GM21717 (cell line): ENCODE measurements at regions not wholly inside any gene's neighbourhood (a gene's known extent, or its start where the extent isn't known, plus 50 kb on each side); places are given as distances from the start of the nearest gene placed in this dataset.
"Not testable (repeated sequence)": the region's sequence is repeated elsewhere in the genome, so short reads cannot be mapped to it uniquely, and the experiment has no call there.

ENCODE experiments used
- ATAC-seq: cut with Tn5 transposase; IDR thresholded peaks from one replicate; pipeline ENCODE4 v1.9.1; 2021; ENCODE audit warnings: mild to moderate bottlenecking, moderate library complexity; ENCODE audit not compliant: unreplicated experiment

- no peak for ATAC-seq
Observed at GRCh38 chr13:42373048-42373812, 101.3 kb downstream of the AKAP11 start.

DNA sequence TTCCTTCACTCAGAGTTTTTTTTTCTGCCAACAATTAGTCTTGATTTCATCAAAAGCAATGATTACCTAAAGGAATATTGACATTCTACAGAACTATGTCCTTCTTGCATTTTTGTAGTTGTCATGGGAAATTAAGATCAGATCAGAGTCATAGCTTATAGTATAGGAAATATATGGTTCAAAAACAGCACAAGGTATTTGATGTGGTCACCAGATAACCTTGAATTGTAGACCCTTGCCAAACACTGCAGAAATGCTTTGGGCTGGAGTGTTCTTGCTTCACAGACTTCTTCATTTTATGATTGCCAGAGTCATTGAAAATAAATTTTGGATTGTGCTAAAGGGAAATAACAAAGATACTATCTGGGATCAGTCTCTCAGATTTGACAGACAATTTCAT, 103.7 kb downstream of the AKAP11 start:
- no peak for ATAC-seq

DNA sequence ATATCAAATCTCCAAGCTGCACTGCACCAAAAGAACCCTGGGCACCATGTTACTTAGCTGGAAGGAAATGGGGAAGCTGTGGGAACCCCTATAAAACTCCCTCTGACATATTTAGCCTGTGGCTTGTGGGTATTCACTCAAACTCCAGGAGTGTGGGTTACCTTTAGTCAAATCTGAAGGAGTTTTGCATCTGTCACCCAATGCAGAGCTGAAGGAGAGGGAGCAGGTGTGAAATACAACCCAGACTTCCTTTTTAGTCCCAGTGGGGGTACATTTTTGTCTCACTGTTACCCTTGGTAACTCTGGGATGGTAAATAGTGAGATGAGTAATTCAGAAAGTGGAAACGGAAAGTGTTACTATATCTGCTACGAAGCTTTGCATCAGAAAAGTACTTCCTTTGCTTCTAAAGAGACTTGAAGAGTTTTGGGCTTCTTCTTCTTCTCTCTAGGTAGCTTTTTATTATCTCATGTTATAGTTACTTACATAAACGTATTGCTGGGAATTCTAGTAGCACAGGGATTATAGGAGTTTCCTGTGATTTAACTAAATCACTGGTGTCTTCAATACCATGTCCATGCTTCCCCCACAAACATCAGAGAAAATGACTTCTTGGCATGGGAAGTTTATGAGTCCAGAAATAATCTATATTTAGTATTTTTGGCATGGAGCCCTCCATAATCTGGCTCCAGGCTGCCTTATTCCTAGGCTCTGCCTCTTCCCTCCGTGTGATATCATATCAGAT, 105.9 kb downstream of the AKAP11 start:
- ATAC-seq = peak; percentile 80

DNA sequence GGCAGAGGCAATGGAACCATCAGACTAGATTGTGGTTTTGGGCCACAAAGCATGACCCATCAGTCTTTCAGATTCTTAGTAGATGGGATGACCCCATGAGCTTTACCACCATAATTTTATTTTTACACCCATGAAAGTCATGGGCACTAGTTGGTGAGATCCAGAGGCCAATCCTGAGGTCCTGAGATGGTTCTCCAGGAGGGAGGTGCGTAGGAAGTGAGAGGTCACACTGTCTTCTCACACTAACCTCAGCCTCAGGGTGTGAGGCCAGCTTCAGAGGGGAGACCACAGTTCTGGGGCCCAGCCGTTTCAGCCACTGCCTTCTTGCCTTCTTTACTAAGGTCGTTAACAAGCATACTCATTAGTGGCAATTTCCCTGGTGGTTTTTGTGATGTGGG, 106.4 kb downstream of the AKAP11 start:
- ATAC-seq = peak; percentile 13

GRCh38 chr13:42379241-42379640, 107.3 kb downstream of the AKAP11 start:
- no peak for ATAC-seq

DNA sequence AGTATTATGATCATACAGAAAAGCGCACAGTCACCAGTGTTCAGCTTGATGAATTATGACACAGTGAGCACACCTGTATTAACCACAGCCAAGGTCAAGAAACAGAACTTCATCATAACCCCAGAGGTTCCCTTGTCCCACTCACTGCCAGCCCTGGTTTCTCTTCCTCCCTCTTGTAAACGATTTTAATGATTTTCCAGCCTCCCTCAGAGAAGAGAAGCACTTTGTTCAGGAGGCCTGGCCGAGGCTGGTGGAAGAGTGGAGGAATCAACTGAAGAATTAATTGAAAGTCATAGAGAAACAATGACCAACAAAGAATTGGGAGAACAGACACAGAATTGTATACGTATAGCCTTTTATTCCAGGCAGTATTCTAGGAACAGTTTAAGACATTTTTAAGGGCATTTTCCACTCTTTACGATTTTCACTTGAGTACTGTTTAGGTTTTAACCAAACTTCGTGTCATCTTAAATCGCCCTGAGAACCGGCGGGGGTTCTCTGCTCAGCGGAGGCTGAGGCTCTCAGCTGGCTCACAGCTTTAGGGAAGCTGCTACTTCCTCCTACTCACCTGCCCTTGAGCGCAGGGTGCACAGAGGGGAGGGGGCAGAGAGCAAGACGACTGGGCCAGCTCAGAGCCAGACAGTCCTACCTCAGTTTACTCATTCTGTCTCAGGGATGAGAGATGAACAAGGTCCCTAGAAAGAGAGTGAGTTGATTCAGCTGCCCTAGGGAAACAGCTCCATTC, 108.6 kb downstream of the AKAP11 start:
- peak; percentile 51 for ATAC-seq

DNA sequence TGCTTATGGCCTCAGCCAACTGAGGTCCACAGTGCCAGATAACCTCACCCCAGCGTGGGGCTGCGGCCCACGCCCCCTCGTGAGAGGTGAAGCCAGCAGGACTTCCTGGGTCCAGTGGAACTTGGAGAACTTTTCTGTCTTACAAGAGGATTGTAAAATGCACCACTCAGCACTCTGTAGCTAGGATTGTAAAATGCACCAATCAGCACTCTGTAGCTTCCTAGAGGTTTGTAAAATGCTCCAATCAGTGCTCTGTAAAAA, 109.1 kb downstream of the AKAP11 start:
- no peak for ATAC-seq

DNA sequence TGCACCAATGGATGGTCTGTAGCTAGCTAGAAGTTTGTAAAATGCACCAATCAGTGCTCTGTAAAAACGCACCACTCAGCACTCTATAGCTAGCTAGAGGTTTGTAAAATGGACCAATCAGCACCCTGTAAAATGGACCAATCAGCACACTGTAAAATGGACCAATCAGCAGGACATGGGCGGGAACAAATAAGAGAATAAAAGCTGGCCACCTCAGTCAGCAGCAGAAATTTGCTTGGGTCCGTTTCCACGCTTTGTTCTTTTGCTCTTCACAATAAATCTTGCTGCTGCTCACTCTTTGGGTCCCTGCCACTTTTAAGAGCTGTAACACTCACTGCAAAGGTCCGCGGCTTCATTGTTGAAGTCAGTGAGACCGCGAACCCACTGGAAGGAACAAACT, 109.5 kb downstream of the AKAP11 start:
- not testable (repeated sequence) for ATAC-seq

GRCh38 chr13:42383025-42383424, 111.1 kb downstream of the AKAP11 start:
- ATAC-seq = no peak

GRCh38 chr13:42384265-42384664, 112.3 kb downstream of the AKAP11 start:
- no peak for ATAC-seq

- no peak for ATAC-seq
Observed at GRCh38 chr13:42388326-42388725, 116.4 kb downstream of the AKAP11 start.

- no peak for ATAC-seq
Observed at GRCh38 chr13:42389041-42389440, 117.1 kb downstream of the AKAP11 start.

DNA sequence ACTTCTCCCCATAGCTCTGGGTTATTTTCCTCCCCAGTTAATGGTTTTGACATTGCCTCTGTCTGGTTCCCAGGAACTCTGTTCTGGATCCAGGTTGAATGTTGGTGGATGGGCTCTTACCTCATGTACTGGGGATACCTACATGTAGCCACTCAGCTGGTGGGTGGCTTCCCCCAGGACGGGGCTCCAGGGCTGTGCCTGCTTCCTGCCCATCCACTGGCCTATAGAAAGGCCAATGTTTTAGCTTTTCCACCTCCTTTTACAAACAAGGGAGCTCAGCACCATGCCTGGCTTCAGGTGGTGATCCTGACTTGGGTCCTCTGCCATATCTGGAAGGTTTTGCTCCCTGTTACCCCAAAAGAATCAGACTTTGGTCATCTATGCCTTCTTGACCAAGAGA, 120.2 kb downstream of the AKAP11 start:
- no peak for ATAC-seq

DNA sequence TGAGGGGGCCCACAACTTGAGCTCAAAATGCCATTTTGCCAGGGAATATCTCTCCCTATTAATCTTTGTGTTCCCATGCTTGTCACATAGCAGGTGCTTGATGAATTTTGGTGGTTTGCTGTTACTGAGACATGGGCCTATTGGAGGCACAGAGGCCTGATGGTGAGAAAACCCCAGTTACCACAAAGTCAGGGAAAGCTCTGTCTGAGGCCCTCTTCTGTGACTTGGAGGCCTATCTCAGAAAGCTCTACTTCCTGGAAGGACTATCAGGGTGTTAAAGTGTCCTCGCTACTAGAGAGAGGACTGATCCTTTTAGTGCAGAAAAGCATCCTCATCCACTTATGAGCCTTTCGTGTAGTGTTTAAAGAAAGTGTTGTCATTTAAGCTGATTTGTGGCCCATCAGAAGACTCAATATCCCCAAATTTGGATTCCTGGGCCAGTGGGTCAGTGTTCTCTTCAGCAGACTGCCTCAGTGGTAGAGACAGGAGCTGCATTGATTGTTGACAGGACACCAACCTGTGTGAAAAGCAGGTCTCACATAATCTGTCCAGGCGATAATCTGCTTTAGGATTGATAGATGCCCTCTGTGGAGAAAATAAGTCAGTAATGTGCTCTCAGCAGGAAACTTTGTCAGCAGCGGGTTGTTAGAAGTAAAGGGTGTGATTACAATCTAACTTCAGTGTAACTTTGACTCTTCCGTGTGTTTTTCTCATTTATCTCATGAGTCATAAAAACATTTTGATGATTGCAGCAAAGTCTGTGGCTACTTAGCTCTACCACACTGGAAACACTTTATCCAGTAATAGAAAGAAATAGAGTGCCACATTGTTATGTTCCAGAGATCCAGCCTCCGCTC, 121.0 kb downstream of the AKAP11 start:
- peak; percentile 79 for ATAC-seq

DNA sequence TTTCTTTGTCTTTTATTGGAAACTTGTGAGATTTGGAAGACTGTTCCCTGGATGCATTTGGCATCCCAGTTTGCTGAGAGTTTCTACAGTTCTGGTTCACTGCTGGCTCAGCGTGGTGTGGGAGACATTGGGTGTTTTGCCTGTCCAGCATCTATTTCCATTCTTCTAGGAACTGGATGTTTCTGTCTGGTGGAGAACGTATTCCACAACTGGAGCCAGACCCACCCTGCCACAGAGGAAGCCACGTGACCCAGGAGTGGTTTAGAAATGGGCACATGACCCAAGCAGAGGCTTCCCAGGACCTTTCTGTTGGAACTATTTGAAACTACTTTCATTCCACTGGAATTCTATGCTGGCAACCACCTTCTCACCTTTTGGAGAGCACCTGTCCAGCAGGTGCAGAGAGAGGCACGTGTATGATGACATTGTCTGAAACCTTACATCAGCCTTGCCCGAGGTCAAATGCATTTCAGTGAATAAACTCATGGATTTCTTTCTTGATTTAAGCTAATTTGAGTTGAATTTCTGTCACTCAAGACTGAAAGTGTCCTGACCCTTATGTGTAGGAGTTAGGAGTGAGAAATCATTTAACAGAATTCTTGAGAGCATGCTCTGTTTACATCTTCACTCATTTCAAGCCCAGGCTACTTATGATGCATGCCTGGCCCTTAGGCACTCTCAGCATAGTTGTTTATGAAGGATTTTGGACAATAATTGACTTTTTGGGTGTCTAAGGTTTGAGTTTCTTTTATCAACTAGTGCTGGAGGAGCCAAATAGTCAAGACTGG, 121.8 kb downstream of the AKAP11 start:
- no peak for ATAC-seq

DNA sequence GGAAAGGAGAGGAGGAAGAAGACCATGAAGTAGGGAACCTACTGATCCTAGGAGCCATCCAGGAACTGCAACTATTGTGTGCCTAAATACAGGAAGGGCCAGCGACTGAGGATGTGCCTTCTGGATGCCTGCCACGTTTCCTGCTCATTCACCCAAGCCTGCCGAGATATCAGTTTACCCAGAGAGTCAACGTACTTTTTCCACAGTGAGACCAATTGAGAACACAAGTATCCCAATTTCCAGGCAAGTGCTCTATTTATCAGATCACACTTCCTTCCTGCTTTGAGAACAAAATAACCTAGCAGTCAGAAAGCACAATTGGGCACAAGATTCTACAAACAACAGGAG, 122.4 kb downstream of the AKAP11 start:
- no peak for ATAC-seq

GRCh38 chr13:42394711-42395085, 122.7 kb downstream of the AKAP11 start:
- ATAC-seq = no peak

DNA sequence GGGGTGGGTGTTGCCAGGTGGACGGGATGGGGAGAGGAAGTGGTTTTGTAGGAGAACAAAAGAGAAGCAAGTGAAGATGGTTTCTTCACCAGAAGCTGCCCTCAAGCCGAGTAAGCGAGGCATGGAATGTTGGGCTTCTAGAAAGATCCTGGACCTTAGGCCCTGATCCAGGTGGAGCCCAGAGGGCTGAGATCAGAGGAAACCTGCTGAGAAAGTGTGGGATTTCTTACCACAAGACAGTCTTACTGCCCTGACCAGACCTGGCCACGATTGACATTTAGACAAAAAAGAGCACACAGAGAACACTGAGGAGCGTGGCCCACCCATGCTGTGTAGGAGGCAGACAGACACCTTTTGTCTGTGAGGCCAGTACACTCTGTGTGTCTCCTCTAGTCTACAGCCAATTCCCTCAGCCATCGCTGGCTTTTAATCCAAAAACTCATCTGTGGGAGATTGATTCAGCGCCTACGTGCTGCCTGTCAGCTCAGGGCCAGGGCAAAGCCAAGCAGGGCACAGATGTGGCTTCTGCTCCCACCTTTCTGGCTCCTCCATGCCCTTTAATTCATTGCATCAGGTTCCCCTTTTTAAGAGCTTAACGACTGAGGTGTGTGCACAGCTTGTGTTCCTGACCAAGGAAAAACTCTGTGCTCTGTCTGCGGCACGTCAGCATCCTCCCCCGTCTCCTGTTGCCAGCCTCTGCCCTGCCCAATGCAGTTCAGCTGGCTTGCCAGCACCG, 123.3 kb downstream of the AKAP11 start:
- no peak for ATAC-seq

DNA sequence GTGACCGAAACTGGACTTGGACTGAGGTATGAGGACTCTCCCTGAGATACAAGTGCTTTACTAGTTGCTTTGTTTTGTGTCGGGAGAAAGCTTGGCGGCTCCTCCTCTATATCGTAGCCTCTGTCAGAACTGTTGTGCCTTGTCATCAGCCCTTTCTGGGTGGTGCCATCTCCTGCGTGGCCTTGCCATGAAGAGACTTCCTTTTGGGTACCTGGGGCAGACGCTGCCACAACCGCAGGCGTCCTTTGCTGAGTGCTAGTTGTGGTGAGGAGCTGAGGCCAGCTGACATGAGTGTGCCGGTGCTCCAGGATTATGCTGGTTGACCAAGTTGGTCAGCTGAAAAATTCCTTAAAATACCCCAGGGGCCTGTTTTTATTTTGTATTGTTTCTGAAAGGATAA, 124.5 kb downstream of the AKAP11 start:
- ATAC-seq = no peak
